H9 (cell line): ENCODE measurements at regions not wholly inside any gene's neighbourhood (a gene's known extent, or its start where the extent isn't known, plus 50 kb on each side); places are given as distances from the start of the nearest gene placed in this dataset.

ENCODE experiments used
- DNase-seq: peaks from one replicate; pipeline ENCODE4 v3.0.0-alpha.2; 2017
- H2AFZ ChIP-seq: one replicate; pipeline ENCODE4 v1.6.1; 2013; ENCODE audit warnings: mild to moderate bottlenecking, low read length, control low read depth, moderate library complexity
- H2AK5ac ChIP-seq: 2 replicates; pipeline ENCODE4 v1.6.1; 2013; ENCODE audit warnings: low read length, control low read depth, mixed read lengths; ENCODE audit not compliant: insufficient read length
- H2BK120ac ChIP-seq: one replicate; pipeline ENCODE4 v1.6.1; 2013; ENCODE audit warnings: low read depth, mild to moderate bottlenecking, low read length, control low read depth, inconsistent platforms; ENCODE audit not compliant: poor library complexity, severe bottlenecking
- H2BK12ac ChIP-seq: 2 replicates; pipeline ENCODE4 v1.6.1; 2013; ENCODE audit warnings: low read length, control low read depth, mixed read lengths, low read depth; ENCODE audit not compliant: insufficient read length
- H2BK15ac ChIP-seq: 2 replicates; pipeline ENCODE4 v1.6.1; 2013; ENCODE audit warnings: low read depth, low read length, control low read depth
- H2BK20ac ChIP-seq: one replicate; pipeline ENCODE4 v1.6.1; 2013; ENCODE audit warnings: low read depth, mild to moderate bottlenecking, low read length, control low read depth, inconsistent platforms; ENCODE audit not compliant: poor library complexity, severe bottlenecking
- H2BK5ac ChIP-seq: 2 replicates; pipeline ENCODE4 v1.6.1; 2013; ENCODE audit warnings: low read length, control low read depth, mixed read lengths; ENCODE audit not compliant: insufficient read length
- H3K14ac ChIP-seq: 2 replicates; pipeline ENCODE4 v1.6.1; 2013; ENCODE audit warnings: low read length, control low read depth; ENCODE audit not compliant: insufficient read depth
- H3K18ac ChIP-seq: 2 replicates; pipeline ENCODE4 v1.6.1; 2013; ENCODE audit warnings: low read depth, mild to moderate bottlenecking, mixed read lengths, low read length, control low read depth; ENCODE audit not compliant: insufficient read length
- H3K23ac ChIP-seq: 2 replicates; pipeline ENCODE4 v1.6.1; 2013; ENCODE audit warnings: low read length, control low read depth, mixed read lengths, low read depth; ENCODE audit not compliant: insufficient read length
- H3K23me2 ChIP-seq: 2 replicates; pipeline ENCODE4 v1.6.1; 2013; ENCODE audit warnings: low read depth, mild to moderate bottlenecking, mixed read lengths, low read length, control low read depth; ENCODE audit not compliant: insufficient read length, poor library complexity, severe bottlenecking
- H3K27ac ChIP-seq: 2 replicates; pipeline ENCODE4 v1.5.1; 2013; ENCODE audit warnings: low read length, control low read depth, mixed read lengths, low read depth; ENCODE audit not compliant: insufficient read length
- H3K27me3 ChIP-seq: 2 replicates; pipeline ENCODE4 v1.6.1; 2013; ENCODE audit warnings: low read length, control low read depth, inconsistent platforms; ENCODE audit not compliant: insufficient read depth
- H3K4ac ChIP-seq: 2 replicates; pipeline ENCODE4 v1.6.1; 2013; ENCODE audit warnings: low read depth, mild to moderate bottlenecking, control low read depth, inconsistent platforms, low read length, moderate library complexity
- H3K4me1 ChIP-seq: 2 replicates; pipeline ENCODE4 v1.6.1; 2013; ENCODE audit warnings: low read length, control low read depth, inconsistent platforms; ENCODE audit not compliant: insufficient read depth
- H3K4me2 ChIP-seq: 2 replicates; pipeline ENCODE4 v1.6.1; 2013; ENCODE audit warnings: low read length, control low read depth, mixed read lengths; ENCODE audit not compliant: insufficient read length, insufficient read depth
- H3K56ac ChIP-seq: 2 replicates; pipeline ENCODE4 v1.6.1; 2013; ENCODE audit warnings: low read depth, mild to moderate bottlenecking, mixed read lengths, low read length, control low read depth; ENCODE audit not compliant: insufficient read length
- H3K79me1 ChIP-seq: 2 replicates; pipeline ENCODE4 v1.6.1; 2013; ENCODE audit warnings: low read depth, mild to moderate bottlenecking, moderate library complexity, low read length, control low read depth, inconsistent platforms; ENCODE audit not compliant: insufficient read depth, poor library complexity, severe bottlenecking
- H3K79me2 ChIP-seq: 2 replicates; pipeline ENCODE4 v1.6.1; 2013; ENCODE audit warnings: low read length, control low read depth, inconsistent platforms; ENCODE audit not compliant: insufficient read depth
- H3K9ac ChIP-seq: 2 replicates; pipeline ENCODE4 v1.6.1; 2013; ENCODE audit warnings: low read length, control low read depth, mixed read lengths; ENCODE audit not compliant: insufficient read length; ENCODE audit errors: extremely low read depth
- H3K9me3 ChIP-seq: one replicate; pipeline ENCODE4 v1.6.1; 2013; ENCODE audit warnings: low read depth, low read length, inconsistent platforms; ENCODE audit not compliant: control insufficient read depth
- H3T11ph ChIP-seq: one replicate; pipeline ENCODE4 v1.6.1; 2013; ENCODE audit warnings: mild to moderate bottlenecking, low read length, control low read depth, inconsistent platforms
- H4K20me1 ChIP-seq: one replicate; pipeline ENCODE4 v1.6.1; 2013; ENCODE audit not compliant: control insufficient read depth, insufficient read length, insufficient read depth
- H4K5ac ChIP-seq: 2 replicates; pipeline ENCODE4 v1.6.1; 2013; ENCODE audit warnings: low read depth, mild to moderate bottlenecking, mixed read lengths, low read length, control low read depth; ENCODE audit not compliant: insufficient read length
- H4K8ac ChIP-seq: replicated peaks from 2 replicates; pipeline ENCODE4 v1.6.1; 2013; ENCODE audit warnings: low read length, control low read depth, mixed read lengths, low read depth; ENCODE audit not compliant: insufficient read length
- H4K91ac ChIP-seq: 2 replicates; pipeline ENCODE4 v1.6.1; 2013; ENCODE audit warnings: low read depth, mild to moderate bottlenecking, moderate library complexity, mixed read lengths, low read length, control low read depth; ENCODE audit not compliant: insufficient read length
- H3K27ac Mint-ChIP-seq, 3 experiments: 2 replicates in 2 of 3; 3 replicates in 1 of 3; pipeline ENCODE4 v1.8.0; 2020 to 2021; ENCODE audit warnings: mixed read lengths in 3 of 3, mild to moderate bottlenecking in 1 of 3, moderate library complexity in 1 of 3
- H3K27me3 Mint-ChIP-seq: 2 replicates; pipeline ENCODE4 v1.8.0; 2021; ENCODE audit warnings: low read depth, mild to moderate bottlenecking, moderate library complexity, mixed read lengths
- H3K36me3 Mint-ChIP-seq, 3 experiments: 2 replicates in 2 of 3; 3 replicates in 1 of 3; pipeline ENCODE4 v1.8.0; 2020 to 2021; ENCODE audit warnings: low read depth in 3 of 3, mixed read lengths in 3 of 3; ENCODE audit not compliant: insufficient read depth in 1 of 3
- H3K4me1 Mint-ChIP-seq, 2 experiments: 2 replicates each; pipeline ENCODE4 v1.8.0; 2020; ENCODE audit warnings: mixed read lengths in 2 of 2
- H3K4me3 Mint-ChIP-seq, 2 experiments: 2 replicates in 1 of 2; 3 replicates in 1 of 2; pipeline ENCODE4 v1.8.0; 2020 to 2021; ENCODE audit warnings: mild to moderate bottlenecking in 2 of 2, mixed read lengths in 2 of 2, moderate library complexity in 1 of 2
- H3K9me3 Mint-ChIP-seq, 2 experiments: 2 replicates in 1 of 2; 3 replicates in 1 of 2; pipeline ENCODE4 v1.8.0; 2020; ENCODE audit warnings: mild to moderate bottlenecking in 2 of 2, mixed read lengths in 2 of 2, moderate library complexity in 1 of 2
- CTCF ChIP-seq: fragments of 200-600 bp; sonication (generic); conservative IDR thresholded peaks from 3 replicates; pipeline ENCODE4 v1.8.0; 2021; ENCODE audit warnings: antibody characterized with exemption, mild to moderate bottlenecking
- WGBS: extraction: QIAGEN DNeasy Blood & Tissue Kit; methylation state at CpG from one replicate; pipeline ENCODE4 v1.1.7; 2013; ENCODE audit warnings: missing lambda C conversion rate, low lambda C conversion rate, mixed read lengths; ENCODE audit not compliant: insufficient read length; ENCODE audit errors: extremely low coverage; 5-methylcytosine and 5-hydroxymethylcytosine counted together

GRCh38 chr3:34886443-34886842 is 752.9 kb upstream of the ARPP21 start:
- H3K27me3 ChIP-seq, result no peaks in the 10 kb centered on the region
- no peaks in the 10 kb centered on the region for H3K79me2 ChIP-seq
- no peaks in the 10 kb centered on the region for H4K20me1 ChIP-seq
- H3K9me3 ChIP-seq, result no peaks in the 10 kb centered on the region
- H3K36me3 Mint-ChIP-seq, result peaks cover 0 to 7% (median 0%) of the 10 kb centered on the region in 3 experiments; a peak in 2 of 7 replicates
- no peak overlapping the region for H3K23ac ChIP-seq
- no peaks in the 10 kb centered on the region for H3K27me3 Mint-ChIP-seq
- no peak for DNase-seq
- no peak overlapping the region for H2BK120ac ChIP-seq
- no peak overlapping the region for H3K4ac ChIP-seq
- no peak overlapping the region for H2AK5ac ChIP-seq
- H2BK5ac ChIP-seq, result no peak overlapping the region
- H3K27ac ChIP-seq, result no peak overlapping the region
- no peaks in the 10 kb centered on the region for H3K4me1 Mint-ChIP-seq
- no peak for TF ChIP-seq CTCF
- H3K9me3 Mint-ChIP-seq, result peaks cover 4 to 8% of the 10 kb centered on the region in 2 experiments; a peak in 2 of 5 replicates
- no peaks in the 10 kb centered on the region for H3K23me2 ChIP-seq
- H2BK15ac ChIP-seq, result no peak overlapping the region
- H4K91ac ChIP-seq, result no peak overlapping the region
- no peaks in the 10 kb centered on the region for H3K4me1 ChIP-seq
- H3K79me1 ChIP-seq, result no peaks in the 10 kb centered on the region
- H3K56ac ChIP-seq, result no peak overlapping the region
- no peak overlapping the region for H3K27ac Mint-ChIP-seq
- H3K9ac ChIP-seq, result no peak overlapping the region
- H2BK12ac ChIP-seq, result no peak overlapping the region
- no peak overlapping the region for H4K8ac ChIP-seq
- no peak overlapping the region for H3K4me3 Mint-ChIP-seq
- H3K14ac ChIP-seq, result no peak overlapping the region
- H3K4me2 ChIP-seq, result no peak overlapping the region
- no peak overlapping the region for H2AFZ ChIP-seq
- H3T11ph ChIP-seq, result no peak overlapping the region
- H2BK20ac ChIP-seq, result no peak overlapping the region
- no peak overlapping the region for H3K18ac ChIP-seq
- H4K5ac ChIP-seq, result no peak overlapping the region
- no CpG with 5 or more reads among the region's 4 CpGs for WGBS
